ENCODE measurements at regions not wholly inside any gene's neighbourhood (a gene's known extent, or its start where the extent isn't known, plus 50 kb on each side); places are given as distances from the start of the nearest gene placed in this dataset.

GRCh38 chr1:73333847-73334503, 864.0 kb downstream of the LRRIQ3 start (continued):
- no peak for TF ChIP-seq REST (IDR thresholded peaks at IDR 0.05; ENCODE audit: unreplicated experiment)
- TF ChIP-seq POLR2AphosphoS5 (IDR thresholded peaks at IDR 0.05; ENCODE audit: low read depth), result no peak

- no peak for ATAC-seq
- H3K4me1 ChIP-seq (ENCODE audit: insufficient read depth), result no peaks in the 10 kb centered on the region
- no peaks in the 10 kb centered on the region for H3K79me2 ChIP-seq (replicated peaks; ENCODE audit: insufficient read depth)
- no peaks in the 10 kb centered on the region for H4K20me1 ChIP-seq (replicated peaks; ENCODE audit: insufficient read depth)
- H3K4me3 Mint-ChIP-seq, result no peak overlapping the region
- no peak overlapping the region for H2AFZ ChIP-seq
- no peak overlapping the region for H3K4me3 ChIP-seq
- no peak overlapping the region for H3K27ac Mint-ChIP-seq
- no peak overlapping the region for H3K27ac ChIP-seq (ENCODE audit: low read depth)
- H3K9me3 Mint-ChIP-seq, result peaks cover 29% of the 10 kb centered on the region
- H3K36me3 ChIP-seq (ENCODE audit: insufficient read depth), result no peaks in the 10 kb centered on the region
- no peaks in the 10 kb centered on the region for H3F3A ChIP-seq (replicated peaks; ENCODE audit: low read depth)
- H3K36me3 Mint-ChIP-seq (ENCODE audit: low read depth), result peaks cover 17% of the 10 kb centered on the region
- no peak for TF ChIP-seq ETS1 (IDR thresholded peaks at IDR 0.05)
- TF ChIP-seq STAT1 (IDR thresholded peaks at IDR 0.05; ENCODE audit: unreplicated experiment), result no peak
- no peak for TF ChIP-seq ZNF331 (CRISPR knock-in tag; IDR thresholded peaks at IDR 0.05; ENCODE audit: low read depth)
- no peak for TF ChIP-seq NANOG (IDR thresholded peaks at IDR 0.05; ENCODE audit: borderline replicate concordance)
- no peak for TF ChIP-seq POLR2AphosphoS5 (IDR thresholded peaks at IDR 0.05; ENCODE audit: low read depth)
- TF ChIP-seq REST (IDR thresholded peaks at IDR 0.05; ENCODE audit: unreplicated experiment), result no peak
- TF ChIP-seq ZNF462 (CRISPR knock-in tag; IDR thresholded peaks at IDR 0.05), result no peak
- TF ChIP-seq EZH2 (IDR thresholded peaks at IDR 0.05; ENCODE audit: low read depth, unreplicated experiment), result no peak
- no peak for TF ChIP-seq CREB1 (CRISPR knock-in tag; IDR thresholded peaks at IDR 0.05; ENCODE audit: low read depth)
- no peaks in the 10 kb centered on the region for H3K9me2 ChIP-seq (ENCODE audit: insufficient read depth)
- no peak overlapping the region for H3K4me2 ChIP-seq
- no peaks in the 10 kb centered on the region for H3K27me3 ChIP-seq (ENCODE audit: insufficient read depth)
- no peaks in the 10 kb centered on the region for H3K27me3 Mint-ChIP-seq (ENCODE audit: insufficient read depth, low read depth, poor library complexity)
- no peak for DNase-seq (ENCODE audit: low spot score)
- no peaks in the 10 kb centered on the region for H3K4me1 Mint-ChIP-seq
These were observed 866.2 kb downstream of the LRRIQ3 start for GRCh38 chr1:73331726-73332125.

All from GM23338 (cell line).